Testis (tissue), 2 donors: ENCODE measurements at regions not wholly inside any gene's neighbourhood (a gene's known extent, or its start where the extent isn't known, plus 50 kb on each side); places are given as distances from the start of the nearest gene placed in this dataset.

ENCODE experiments used
- CTCF ChIP-seq, 3 experiments: fragments of 450-650 bp in 2 of 3; fragments of 200-600 bp in 1 of 3; sonication (generic) in 1 of 3; IDR thresholded peaks; one replicate each; pipeline ENCODE4 v1.5.1; 2016 to 2019; ENCODE audit warnings: antibody characterized with exemption in 3 of 3, mild to moderate bottlenecking in 2 of 3, moderate library complexity in 1 of 3
- POLR2A ChIP-seq: fragments of 450-650 bp; IDR thresholded peaks from one replicate; pipeline ENCODE4 v1.6.1; 2017; ENCODE audit warnings: antibody characterized with exemption, mild to moderate bottlenecking, moderate library complexity

DNA sequence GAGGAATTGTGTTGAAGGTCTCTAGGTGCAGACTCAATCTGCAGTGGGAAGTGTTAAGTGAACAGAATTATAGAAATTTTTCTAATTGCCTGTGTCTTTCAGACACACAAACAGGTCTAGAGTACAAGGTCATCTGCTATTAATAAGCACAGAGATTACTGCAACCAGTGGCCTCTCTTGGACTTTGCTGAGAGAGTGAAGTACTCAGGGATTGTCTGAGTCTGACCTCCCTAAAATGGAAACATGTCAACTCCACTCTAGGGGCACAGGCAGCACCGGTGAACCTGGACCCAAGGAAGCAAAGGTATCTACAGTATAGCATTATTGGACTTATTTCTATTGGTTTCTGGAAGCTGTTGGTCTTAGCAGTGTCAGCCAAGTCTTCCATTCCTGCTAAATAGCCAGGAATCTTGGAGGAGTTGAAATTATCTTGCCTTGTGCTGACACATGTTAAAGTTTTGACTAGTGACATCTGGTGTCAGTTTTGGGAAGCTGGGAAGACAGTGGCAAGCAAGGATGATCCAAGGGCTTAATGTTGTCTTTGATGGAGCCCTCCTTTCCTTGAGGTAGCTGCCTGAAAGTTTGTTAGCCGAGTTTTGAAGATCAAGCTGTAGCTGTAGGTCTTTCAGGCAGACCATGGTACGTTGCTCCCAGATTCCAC lies 61.1 kb upstream of the NMUR2 start:
- TF ChIP-seq CTCF (IDR thresholded peaks at IDR 0.05) = no peak
- TF ChIP-seq POLR2A = no peak
